HEK293 (cell line): ENCODE measurements at regions not wholly inside any gene's neighbourhood (a gene's known extent, or its start where the extent isn't known, plus 50 kb on each side); places are given as distances from the start of the nearest gene placed in this dataset.

Experiments used
- ZBTB8A ChIP-seq: fragments of 450-650 bp; formaldehyde crosslinking; IDR thresholded peaks from 2 replicates; pipeline ENCODE4 v1.5.1; 2016; ENCODE audit warnings: missing biosample characterization, missing genetic modification characterization
- ZNF214 ChIP-seq: fragments of 450-650 bp; formaldehyde crosslinking; IDR thresholded peaks from 2 replicates; pipeline ENCODE4 v1.5.1; 2017; ENCODE audit warnings: missing biosample characterization, mild to moderate bottlenecking, missing genetic modification characterization, borderline replicate concordance

DNA sequence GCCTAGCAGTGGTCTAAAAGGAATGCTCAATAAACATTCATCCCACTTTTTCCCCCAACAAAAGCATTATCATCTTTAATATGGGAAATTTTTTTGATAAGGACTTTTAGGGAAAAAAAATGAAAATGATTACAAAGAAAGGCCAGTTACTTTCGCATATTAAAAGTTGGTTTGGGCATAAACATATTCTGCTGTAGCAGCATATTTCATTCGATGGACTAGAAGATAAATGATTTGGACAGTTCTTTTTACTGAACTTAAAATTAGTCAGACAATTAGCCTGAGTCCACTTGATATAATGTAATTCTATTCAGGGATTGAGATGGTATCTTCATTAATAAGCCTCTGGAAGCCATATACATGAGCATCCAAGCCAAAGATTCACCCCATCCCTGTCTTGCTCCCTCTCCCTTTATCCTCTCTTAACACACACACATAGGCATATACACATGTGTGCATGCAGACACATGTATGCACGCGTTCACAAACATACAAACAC, 299.1 kb downstream of the NUAK1 start:
- no peak for TF ChIP-seq ZNF214
- no peak for TF ChIP-seq ZBTB8A (tag by site-specific recombination)
